ENCODE measurements at regions not wholly inside any gene's neighbourhood (a gene's known extent, or its start where the extent isn't known, plus 50 kb on each side); places are given as distances from the start of the nearest gene placed in this dataset.
"Not testable (repeated sequence)": the region's sequence is repeated elsewhere in the genome, so short reads cannot be mapped to it uniquely, and the experiment has no call there.

- DNase-seq = no peak
Measured at GRCh38 chr9:13446286-13446937, 166.9 kb upstream of the MPDZ start.

- peak in 2 of 58 donors; percentile 6 to 13 for DNase-seq
Measured at GRCh38 chr9:13445103-13445500, 165.6 kb upstream of the MPDZ start.

GRCh38 chr9:13444245-13445102 is 165.0 kb upstream of the MPDZ start:
- DNase-seq = no peak

- DNase-seq = peak in 32 of 58 donors; percentile 6 to 63 (median 28)
Measured at GRCh38 chr9:13443346-13444244, 164.1 kb upstream of the MPDZ start.

- DNase-seq = no peak
Measured at GRCh38 chr9:13439685-13440476, 160.4 kb upstream of the MPDZ start.

- no peak for DNase-seq
Measured at GRCh38 chr9:13437866-13438265, 158.4 kb upstream of the MPDZ start.

- no peak for DNase-seq
Measured at GRCh38 chr9:13436591-13436990, 157.1 kb upstream of the MPDZ start.

- not testable (repeated sequence) for DNase-seq
Measured at GRCh38 chr9:13433453-13433852, 154.0 kb upstream of the MPDZ start.

GRCh38 chr9:13432904-13433303 is 153.4 kb upstream of the MPDZ start:
- no peak for DNase-seq

GRCh38 chr9:13431692-13432091 is 152.2 kb upstream of the MPDZ start:
- no peak for DNase-seq

- DNase-seq = peak in 19 of 58 donors; percentile 5 to 61 (median 36)
Measured at GRCh38 chr9:13431222-13431536, 151.7 kb upstream of the MPDZ start.

GRCh38 chr9:13430368-13431221 is 151.1 kb upstream of the MPDZ start:
- peak in 1 of 58 donors; percentile 11 for DNase-seq

GRCh38 chr9:13429301-13430190 is 150.1 kb upstream of the MPDZ start:
- DNase-seq = peak in 2 of 58 donors; percentile 14 to 26

GRCh38 chr9:13428766-13429165 is 149.3 kb upstream of the MPDZ start:
- DNase-seq = no peak

GRCh38 chr9:13427587-13427986 is 148.1 kb upstream of the MPDZ start:
- peak in 3 of 58 donors; percentile 3 to 53 (median 46) for DNase-seq

GRCh38 chr9:13426606-13427005 is 147.1 kb upstream of the MPDZ start:
- no peak for DNase-seq

- DNase-seq = no peak
Measured at GRCh38 chr9:13424872-13425271, 145.4 kb upstream of the MPDZ start.

GRCh38 chr9:13424204-13424603 is 144.7 kb upstream of the MPDZ start:
- DNase-seq = no peak

GRCh38 chr9:13414349-13414748 is 134.9 kb upstream of the MPDZ start:
- no peak for DNase-seq

Measured in anterior cingulate cortex (tissue), 58 donors.